Neural progenitor cell (in vitro differentiated cells): ENCODE measurements at regions not wholly inside any gene's neighbourhood (a gene's known extent, or its start where the extent isn't known, plus 50 kb on each side); places are given as distances from the start of the nearest gene placed in this dataset.

Source experiments
- DNase-seq: peaks from one replicate; pipeline ENCODE4 v3.0.0-alpha.2; 2016; ENCODE audit warnings: low spot score
- H2AFZ ChIP-seq: fragments of 200-600 bp; sonication (generic); replicated peaks from 2 replicates; pipeline ENCODE4 v1.6.1; 2016; ENCODE audit warnings: antibody characterized with exemption
- H3F3A ChIP-seq: fragments of 200-600 bp; sonication (generic); 2 replicates; pipeline ENCODE4 v1.6.1; 2016; ENCODE audit warnings: antibody characterized with exemption, low read depth
- H3K27ac ChIP-seq: fragments of 200-600 bp; sonication (generic); 2 replicates; pipeline ENCODE4 v1.5.1; 2016; ENCODE audit warnings: mild to moderate bottlenecking
- H3K27me3 ChIP-seq: fragments of 200-600 bp; sonication (generic); 2 replicates; pipeline ENCODE4 v1.6.1; 2016; ENCODE audit warnings: mild to moderate bottlenecking, moderate library complexity
- H3K36me3 ChIP-seq: fragments of 200-600 bp; sonication (generic); 2 replicates; pipeline ENCODE4 v1.5.1; 2016
- H3K4me1 ChIP-seq: fragments of 200-600 bp; sonication (generic); 2 replicates; pipeline ENCODE4 v1.6.1; 2016; ENCODE audit warnings: mixed run types
- H3K4me2 ChIP-seq: fragments of 200-600 bp; sonication (generic); 2 replicates; pipeline ENCODE4 v1.6.1; 2016
- H3K4me3 ChIP-seq: fragments of 200-600 bp; sonication (generic); 2 replicates; pipeline ENCODE4 v1.5.1; 2016
- H3K79me2 ChIP-seq: fragments of 200-600 bp; sonication (generic); 2 replicates; pipeline ENCODE4 v1.6.1; 2016; ENCODE audit warnings: low read depth
- H3K9ac ChIP-seq: fragments of 200-600 bp; sonication (generic); 2 replicates; pipeline ENCODE4 v1.6.1; 2016
- H3K9me3 ChIP-seq: fragments of 200-600 bp; sonication (generic); 2 replicates; pipeline ENCODE4 v1.5.1; 2016; ENCODE audit warnings: low read depth
- H4K20me1 ChIP-seq: fragments of 200-600 bp; sonication (generic); 2 replicates; pipeline ENCODE4 v1.6.1; 2016; ENCODE audit warnings: low read depth
- H3K27ac Mint-ChIP-seq: 3 replicates; pipeline ENCODE4 v1.8.0; 2021; ENCODE audit warnings: mixed read lengths
- H3K27me3 Mint-ChIP-seq: 2 replicates; pipeline ENCODE4 v1.8.0; 2022; ENCODE audit warnings: low read depth, mild to moderate bottlenecking, inconsistent platforms, moderate library complexity, mixed read lengths; ENCODE audit not compliant: insufficient read depth
- H3K36me3 Mint-ChIP-seq: 3 replicates; pipeline ENCODE4 v1.8.0; 2021; ENCODE audit warnings: mixed read lengths
- H3K4me1 Mint-ChIP-seq: 3 replicates; pipeline ENCODE4 v1.8.0; 2021; ENCODE audit warnings: mixed read lengths
- H3K4me3 Mint-ChIP-seq: 3 replicates; pipeline ENCODE4 v1.8.0; 2021; ENCODE audit warnings: mild to moderate bottlenecking, moderate library complexity, mixed read lengths
- H3K9me3 Mint-ChIP-seq: 3 replicates; pipeline ENCODE4 v1.8.0; 2020; ENCODE audit warnings: mixed read lengths
- CTCF ChIP-seq: fragments of 200-600 bp; sonication (generic); IDR thresholded peaks from 2 replicates; pipeline ENCODE4 v1.5.1; 2017; ENCODE audit warnings: antibody characterized with exemption, mild to moderate bottlenecking
- EZH2 ChIP-seq: fragments of 200-600 bp; sonication (generic); IDR thresholded peaks from 2 replicates; pipeline ENCODE4 v1.6.1; 2017; ENCODE audit warnings: antibody characterized with exemption, mild to moderate bottlenecking, moderate library complexity
- EZH2phosphoT487 ChIP-seq: fragments of 200-600 bp; sonication (generic); IDR thresholded peaks from 2 replicates; pipeline ENCODE4 v1.6.1; 2017; ENCODE audit warnings: antibody characterized with exemption

GRCh38 chr13:105597573-105597972 lies 937.9 kb downstream of the EFNB2 start:
- Histone ChIP-seq H3K4me2 (no peak overlapping the region), H3K9ac (no peak overlapping the region), H3K9me3 (no peaks in the 10 kb centered on the region), H3K4me3 (no peak overlapping the region), H3K27me3 (no peaks in the 10 kb centered on the region), H3K4me1 (no peaks in the 10 kb centered on the region), H2AFZ (no peak overlapping the region), H3K79me2 (no peaks in the 10 kb centered on the region), H4K20me1 (no peaks in the 10 kb centered on the region), H3K36me3 (no peaks in the 10 kb centered on the region), H3K27ac (no peak overlapping the region), H3F3A (no peaks in the 10 kb centered on the region)
- Mint-ChIP-seq H3K4me1 (no peaks in the 10 kb centered on the region), H3K27me3 (no peaks in the 10 kb centered on the region), H3K36me3 (no peaks in the 10 kb centered on the region), H3K9me3 (no peaks in the 10 kb centered on the region), H3K4me3 (no peak overlapping the region), H3K27ac (no peak overlapping the region)
- DNase-seq: no peak
- no peak for TF ChIP-seq CTCF
- TF ChIP-seq EZH2phosphoT487: no peak
- TF ChIP-seq EZH2: no peak

- Histone ChIP-seq H3K27ac (no peak overlapping the region), H3K27me3 (no peaks in the 10 kb centered on the region)
- H3K27me3 Mint-ChIP-seq: no peaks in the 10 kb centered on the region
These were observed 940.0 kb downstream of the EFNB2 start for GRCh38 chr13:105595471-105595870.

GRCh38 chr13:105591277-105591676 lies 944.2 kb downstream of the EFNB2 start:
- H3K27ac Mint-ChIP-seq: no peak overlapping the region
- Histone ChIP-seq H3K9me3 (no peaks in the 10 kb centered on the region), H3K4me1 (no peaks in the 10 kb centered on the region), H2AFZ (no peak overlapping the region), H3K27ac (no peak overlapping the region), H3K36me3 (no peaks in the 10 kb centered on the region), H3K4me3 (no peak overlapping the region), H3K27me3 (no peaks in the 10 kb centered on the region), H3K9ac (no peak overlapping the region), H3K79me2 (no peaks in the 10 kb centered on the region), H3K4me2 (no peak overlapping the region), H4K20me1 (no peaks in the 10 kb centered on the region), H3F3A (no peaks in the 10 kb centered on the region)
- H3K4me1 Mint-ChIP-seq: peaks cover 10% of the 10 kb centered on the region
- no peaks in the 10 kb centered on the region for H3K27me3 Mint-ChIP-seq
- no peaks in the 10 kb centered on the region for H3K9me3 Mint-ChIP-seq
- no peak overlapping the region for H3K4me3 Mint-ChIP-seq
- DNase-seq: no peak
- no peaks in the 10 kb centered on the region for H3K36me3 Mint-ChIP-seq
- no peak for TF ChIP-seq EZH2
- TF ChIP-seq CTCF: no peak
- no peak for TF ChIP-seq EZH2phosphoT487

More at GRCh38 chr13:105595471-105595870, 940.0 kb downstream of the EFNB2 start:
- no peak overlapping the region for H3K9ac ChIP-seq
- H3K9me3 Mint-ChIP-seq: no peaks in the 10 kb centered on the region
- no peak overlapping the region for H2AFZ ChIP-seq
- no peak overlapping the region for H3K4me3 ChIP-seq
- H3K36me3 ChIP-seq: no peaks in the 10 kb centered on the region
- no peak overlapping the region for H3K4me3 Mint-ChIP-seq
- no peaks in the 10 kb centered on the region for H3K9me3 ChIP-seq
- H3K27ac Mint-ChIP-seq: no peak overlapping the region
- no peaks in the 10 kb centered on the region for H3K4me1 Mint-ChIP-seq
- no peaks in the 10 kb centered on the region for H3K4me1 ChIP-seq
- H3K36me3 Mint-ChIP-seq: no peaks in the 10 kb centered on the region
- no peak overlapping the region for H3K4me2 ChIP-seq
- H3F3A ChIP-seq: no peaks in the 10 kb centered on the region
- H3K79me2 ChIP-seq: no peaks in the 10 kb centered on the region
- no peak for DNase-seq
- no peak for TF ChIP-seq EZH2
- no peak for TF ChIP-seq EZH2phosphoT487
- TF ChIP-seq CTCF: no peak
- H4K20me1 ChIP-seq: no peaks in the 10 kb centered on the region
